ENCODE measurements at regions not wholly inside any gene's neighbourhood (a gene's known extent, or its start where the extent isn't known, plus 50 kb on each side); places are given as distances from the start of the nearest gene placed in this dataset.

GRCh38 chr13:82147526-82147925, 1734.7 kb downstream of the SLITRK1 start:
- Histone ChIP-seq H3K27me3 (ENCODE audit: insufficient read depth, low read length) (no peaks in the 10 kb centered on the region), H3K27ac (ENCODE audit: low read depth, low read length) (no peak overlapping the region), H3K4me1 (ENCODE audit: control insufficient read depth, insufficient read depth, low read length, unreplicated experiment) (no peaks in the 10 kb centered on the region), H2AFZ (ENCODE audit: low read length, unreplicated experiment) (no peak overlapping the region), H3K79me2 (ENCODE audit: control insufficient read depth, insufficient read depth, low read length, unreplicated experiment) (no peaks in the 10 kb centered on the region), H3K36me3 (ENCODE audit: insufficient read depth, low read length) (no peaks in the 10 kb centered on the region), H3K4me3 (ENCODE audit: low read depth, low read length) (no peak overlapping the region)

- Histone ChIP-seq H3K4me1 (ENCODE audit: control insufficient read depth, insufficient read depth, low read length, unreplicated experiment) (no peaks in the 10 kb centered on the region), H3K36me3 (ENCODE audit: insufficient read depth, low read length) (no peaks in the 10 kb centered on the region), H3K4me3 (ENCODE audit: low read depth, low read length) (no peak overlapping the region), H3K27me3 (ENCODE audit: insufficient read depth, low read length) (no peaks in the 10 kb centered on the region), H3K27ac (ENCODE audit: low read depth, low read length) (no peak overlapping the region), H3K79me2 (ENCODE audit: control insufficient read depth, insufficient read depth, low read length, unreplicated experiment) (no peaks in the 10 kb centered on the region), H2AFZ (ENCODE audit: low read length, unreplicated experiment) (no peak overlapping the region)
These were observed 1745.4 kb downstream of the SLITRK1 start for GRCh38 chr13:82136880-82137279.

GRCh38 chr13:82129281-82129680, 1753.0 kb downstream of the SLITRK1 start:
- no peaks in the 10 kb centered on the region for H3K36me3 ChIP-seq (ENCODE audit: insufficient read depth, low read length)
- H2AFZ ChIP-seq (ENCODE audit: low read length, unreplicated experiment) = no peak overlapping the region
- no peaks in the 10 kb centered on the region for H3K79me2 ChIP-seq (ENCODE audit: control insufficient read depth, insufficient read depth, low read length, unreplicated experiment)
- no peaks in the 10 kb centered on the region for H3K4me1 ChIP-seq (ENCODE audit: control insufficient read depth, insufficient read depth, low read length, unreplicated experiment)
- H3K27me3 ChIP-seq (ENCODE audit: insufficient read depth, low read length) = no peaks in the 10 kb centered on the region
- no peak overlapping the region for H3K4me3 ChIP-seq (ENCODE audit: low read depth, low read length)
- H3K27ac ChIP-seq (ENCODE audit: low read depth, low read length) = no peak overlapping the region

- Histone ChIP-seq H3K36me3 (ENCODE audit: insufficient read depth, low read length) (no peaks in the 10 kb centered on the region), H3K4me1 (ENCODE audit: control insufficient read depth, insufficient read depth, low read length, unreplicated experiment) (no peaks in the 10 kb centered on the region), H3K4me3 (ENCODE audit: low read depth, low read length) (no peak overlapping the region), H2AFZ (ENCODE audit: low read length, unreplicated experiment) (no peak overlapping the region), H3K27ac (ENCODE audit: low read depth, low read length) (no peak overlapping the region), H3K27me3 (ENCODE audit: insufficient read depth, low read length) (no peaks in the 10 kb centered on the region), H3K79me2 (ENCODE audit: control insufficient read depth, insufficient read depth, low read length, unreplicated experiment) (no peaks in the 10 kb centered on the region)
These were observed 1763.7 kb downstream of the SLITRK1 start for GRCh38 chr13:82118589-82118988.

GRCh38 chr13:82116422-82116989, 1765.8 kb downstream of the SLITRK1 start:
- Histone ChIP-seq H3K27ac (ENCODE audit: low read depth, low read length) (no peak overlapping the region), H3K79me2 (ENCODE audit: control insufficient read depth, insufficient read depth, low read length, unreplicated experiment) (no peaks in the 10 kb centered on the region), H2AFZ (ENCODE audit: low read length, unreplicated experiment) (no peak overlapping the region), H3K4me1 (ENCODE audit: control insufficient read depth, insufficient read depth, low read length, unreplicated experiment) (no peaks in the 10 kb centered on the region), H3K4me3 (ENCODE audit: low read depth, low read length) (no peak overlapping the region), H3K27me3 (ENCODE audit: insufficient read depth, low read length) (no peaks in the 10 kb centered on the region), H3K36me3 (ENCODE audit: insufficient read depth, low read length) (no peaks in the 10 kb centered on the region)

GRCh38 chr13:82115391-82115790, 1766.9 kb downstream of the SLITRK1 start:
- H3K4me1 ChIP-seq (ENCODE audit: control insufficient read depth, insufficient read depth, low read length, unreplicated experiment) = no peaks in the 10 kb centered on the region
- no peak overlapping the region for H2AFZ ChIP-seq (ENCODE audit: low read length, unreplicated experiment)
- no peaks in the 10 kb centered on the region for H3K79me2 ChIP-seq (ENCODE audit: control insufficient read depth, insufficient read depth, low read length, unreplicated experiment)
- no peaks in the 10 kb centered on the region for H3K36me3 ChIP-seq (ENCODE audit: insufficient read depth, low read length)
- H3K27me3 ChIP-seq (ENCODE audit: insufficient read depth, low read length) = no peaks in the 10 kb centered on the region
- H3K27ac ChIP-seq (ENCODE audit: low read depth, low read length) = no peak overlapping the region
- no peak overlapping the region for H3K4me3 ChIP-seq (ENCODE audit: low read depth, low read length)

GRCh38 chr13:82096256-82096655, 1755.3 kb upstream of the SPRY2 start:
- Histone ChIP-seq H3K27ac (ENCODE audit: low read depth, low read length) (no peak overlapping the region), H3K36me3 (ENCODE audit: insufficient read depth, low read length) (no peaks in the 10 kb centered on the region), H3K4me1 (ENCODE audit: control insufficient read depth, insufficient read depth, low read length, unreplicated experiment) (no peaks in the 10 kb centered on the region), H3K27me3 (ENCODE audit: insufficient read depth, low read length) (no peaks in the 10 kb centered on the region), H2AFZ (ENCODE audit: low read length, unreplicated experiment) (no peak overlapping the region), H3K79me2 (ENCODE audit: control insufficient read depth, insufficient read depth, low read length, unreplicated experiment) (no peaks in the 10 kb centered on the region), H3K4me3 (ENCODE audit: low read depth, low read length) (no peak overlapping the region)

- H2AFZ ChIP-seq (ENCODE audit: low read length, unreplicated experiment) = no peak overlapping the region
- H3K36me3 ChIP-seq (ENCODE audit: insufficient read depth, low read length) = no peaks in the 10 kb centered on the region
These were observed 1751.4 kb upstream of the SPRY2 start for GRCh38 chr13:82092312-82092711.

GRCh38 chr13:82088781-82089180, 1747.9 kb upstream of the SPRY2 start:
- Histone ChIP-seq H3K4me3 (ENCODE audit: low read depth, low read length) (no peak overlapping the region), H3K27ac (ENCODE audit: low read depth, low read length) (no peak overlapping the region), H2AFZ (ENCODE audit: low read length, unreplicated experiment) (no peak overlapping the region), H3K4me1 (ENCODE audit: control insufficient read depth, insufficient read depth, low read length, unreplicated experiment) (no peaks in the 10 kb centered on the region), H3K36me3 (ENCODE audit: insufficient read depth, low read length) (no peaks in the 10 kb centered on the region), H3K79me2 (ENCODE audit: control insufficient read depth, insufficient read depth, low read length, unreplicated experiment) (no peaks in the 10 kb centered on the region), H3K27me3 (ENCODE audit: insufficient read depth, low read length) (no peaks in the 10 kb centered on the region)

More at GRCh38 chr13:82092312-82092711, 1751.4 kb upstream of the SPRY2 start:
- Histone ChIP-seq H3K27ac (ENCODE audit: low read depth, low read length) (no peak overlapping the region), H3K4me3 (ENCODE audit: low read depth, low read length) (no peak overlapping the region), H3K79me2 (ENCODE audit: control insufficient read depth, insufficient read depth, low read length, unreplicated experiment) (no peaks in the 10 kb centered on the region), H3K4me1 (ENCODE audit: control insufficient read depth, insufficient read depth, low read length, unreplicated experiment) (no peaks in the 10 kb centered on the region), H3K27me3 (ENCODE audit: insufficient read depth, low read length) (no peaks in the 10 kb centered on the region)

GRCh38 chr13:82076496-82076895, 1735.6 kb upstream of the SPRY2 start:
- no peak overlapping the region for H3K4me3 ChIP-seq (ENCODE audit: low read depth, low read length)
- no peaks in the 10 kb centered on the region for H3K4me1 ChIP-seq (ENCODE audit: control insufficient read depth, insufficient read depth, low read length, unreplicated experiment)
- no peaks in the 10 kb centered on the region for H3K79me2 ChIP-seq (ENCODE audit: control insufficient read depth, insufficient read depth, low read length, unreplicated experiment)
- no peak overlapping the region for H3K27ac ChIP-seq (ENCODE audit: low read depth, low read length)
- H3K27me3 ChIP-seq (ENCODE audit: insufficient read depth, low read length) = no peaks in the 10 kb centered on the region
- no peaks in the 10 kb centered on the region for H3K36me3 ChIP-seq (ENCODE audit: insufficient read depth, low read length)
- peak overlapping the region; percentile 45 for H2AFZ ChIP-seq (ENCODE audit: low read length, unreplicated experiment)

- no peak overlapping the region for H2AFZ ChIP-seq (ENCODE audit: low read length, unreplicated experiment)
- no peaks in the 10 kb centered on the region for H3K4me1 ChIP-seq (ENCODE audit: control insufficient read depth, insufficient read depth, low read length, unreplicated experiment)
- H3K27me3 ChIP-seq (ENCODE audit: insufficient read depth, low read length) = no peaks in the 10 kb centered on the region
- no peak overlapping the region for H3K4me3 ChIP-seq (ENCODE audit: low read depth, low read length)
- H3K27ac ChIP-seq (ENCODE audit: low read depth, low read length) = no peak overlapping the region
- H3K79me2 ChIP-seq (ENCODE audit: control insufficient read depth, insufficient read depth, low read length, unreplicated experiment) = no peaks in the 10 kb centered on the region
- no peaks in the 10 kb centered on the region for H3K36me3 ChIP-seq (ENCODE audit: insufficient read depth, low read length)
These were observed 1729.5 kb upstream of the SPRY2 start for GRCh38 chr13:82070416-82070815.

Data from ACC112 (cell line).